GM21529 (cell line): ENCODE measurements at regions not wholly inside any gene's neighbourhood (a gene's known extent, or its start where the extent isn't known, plus 50 kb on each side); places are given as distances from the start of the nearest gene placed in this dataset.

Experiments
- ATAC-seq: cut with Tn5 transposase; IDR thresholded peaks from one replicate; pipeline ENCODE4 v1.9.1; 2021; ENCODE audit not compliant: unreplicated experiment

GRCh38 chr2:147515213-147515612, 329.6 kb upstream of the ACVR2A start:
- ATAC-seq: no peak

- ATAC-seq: no peak
Observed at GRCh38 chr2:147512206-147512605, 332.6 kb upstream of the ACVR2A start.

- no peak for ATAC-seq
Observed at GRCh38 chr2:147511491-147511948, 333.3 kb upstream of the ACVR2A start.

GRCh38 chr2:147509821-147510220, 335.0 kb upstream of the ACVR2A start:
- ATAC-seq: no peak

- no peak for ATAC-seq
Observed at GRCh38 chr2:147506889-147507288, 337.9 kb upstream of the ACVR2A start.

GRCh38 chr2:147502711-147503290, 342.0 kb upstream of the ACVR2A start:
- ATAC-seq: no peak

GRCh38 chr2:147501968-147502367, 342.9 kb upstream of the ACVR2A start:
- ATAC-seq: no peak

- no peak for ATAC-seq
Observed at GRCh38 chr2:147500819-147501395, 343.9 kb upstream of the ACVR2A start.

- ATAC-seq: no peak
Observed at GRCh38 chr2:147500229-147500628, 344.6 kb upstream of the ACVR2A start.

GRCh38 chr2:147499785-147500184, 345.0 kb upstream of the ACVR2A start:
- no peak for ATAC-seq

- ATAC-seq: no peak
Observed at GRCh38 chr2:147495734-147496133, 349.1 kb upstream of the ACVR2A start.

- ATAC-seq: no peak
Observed at GRCh38 chr2:147492471-147492870, 352.4 kb upstream of the ACVR2A start.

GRCh38 chr2:147491506-147491905, 353.3 kb upstream of the ACVR2A start:
- no peak for ATAC-seq

GRCh38 chr2:147490401-147491261, 354.2 kb upstream of the ACVR2A start:
- no peak for ATAC-seq

- ATAC-seq: no peak
Observed at GRCh38 chr2:147488472-147488871, 356.4 kb upstream of the ACVR2A start.

- ATAC-seq: no peak
Observed at GRCh38 chr2:147487978-147488289, 356.9 kb upstream of the ACVR2A start.

GRCh38 chr2:147487286-147487977, 357.4 kb upstream of the ACVR2A start:
- ATAC-seq: no peak

- ATAC-seq: no peak
Observed at GRCh38 chr2:147485210-147485851, 359.5 kb upstream of the ACVR2A start.

GRCh38 chr2:147483911-147484310, 360.9 kb upstream of the ACVR2A start:
- no peak for ATAC-seq

GRCh38 chr2:147482916-147483669, 361.7 kb upstream of the ACVR2A start:
- no peak for ATAC-seq
